GM18505 (cell line): ENCODE measurements at regions not wholly inside any gene's neighbourhood (a gene's known extent, or its start where the extent isn't known, plus 50 kb on each side); places are given as distances from the start of the nearest gene placed in this dataset.

Experiments
- ATAC-seq: cut with Tn5 transposase; IDR thresholded peaks from one replicate; pipeline ENCODE4 v1.9.1; 2021; ENCODE audit not compliant: unreplicated experiment
- POLR2A ChIP-seq: IDR thresholded peaks from 4 replicates; pipeline ENCODE4 v1.6.1; 2011; ENCODE audit warnings: borderline replicate concordance; ENCODE audit not compliant: insufficient read depth, insufficient read length; ENCODE audit errors: extremely low read depth

GRCh38 chr2:128436479-128437203 is 118.0 kb upstream of the HS6ST1 start:
- ATAC-seq, result no peak
- no peak for TF ChIP-seq POLR2A

DNA sequence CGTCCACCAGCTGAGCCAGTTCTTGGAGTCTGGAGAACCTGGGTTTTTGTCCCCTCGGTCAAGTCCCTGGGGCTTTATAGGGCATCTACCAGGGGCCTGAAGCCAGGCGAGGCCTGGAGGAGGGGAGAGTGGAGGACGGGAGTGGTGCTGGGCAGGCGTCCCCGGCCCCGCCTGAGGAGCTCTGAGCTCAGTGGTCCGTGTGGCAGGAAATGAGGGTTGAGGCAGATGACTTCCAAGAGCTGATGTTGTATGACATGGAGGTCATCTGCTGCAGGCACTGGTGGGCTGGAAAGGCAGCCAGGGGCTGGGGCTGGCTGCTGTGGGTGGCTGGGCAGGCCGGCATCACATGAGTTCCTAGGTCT is 118.5 kb upstream of the HS6ST1 start:
- TF ChIP-seq POLR2A, result no peak
- no peak for ATAC-seq

DNA sequence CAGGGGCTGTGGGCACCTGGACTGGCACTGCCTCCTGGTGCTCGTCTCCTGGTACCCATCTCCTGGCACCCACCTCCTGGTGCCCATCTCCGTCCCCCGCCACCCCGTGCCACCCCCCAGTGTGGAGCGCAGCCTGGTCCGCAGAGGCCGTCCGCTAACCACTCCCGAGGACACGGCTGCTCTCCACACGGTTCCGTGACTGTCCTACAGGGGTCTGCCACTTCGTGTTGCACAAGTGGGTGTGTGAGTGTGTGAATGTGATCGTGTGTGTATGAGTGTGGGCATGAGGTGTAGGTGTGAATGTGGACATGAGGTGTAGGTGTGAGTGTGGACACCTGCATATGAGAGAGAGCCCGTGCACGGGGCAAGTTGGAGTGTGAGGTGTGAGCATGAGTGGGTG is 119.4 kb upstream of the HS6ST1 start:
- no peak for ATAC-seq
- TF ChIP-seq POLR2A, result no peak

- no peak for TF ChIP-seq POLR2A
- no peak for ATAC-seq
Observed at GRCh38 chr2:128438586-128438985, 119.9 kb upstream of the HS6ST1 start.

DNA sequence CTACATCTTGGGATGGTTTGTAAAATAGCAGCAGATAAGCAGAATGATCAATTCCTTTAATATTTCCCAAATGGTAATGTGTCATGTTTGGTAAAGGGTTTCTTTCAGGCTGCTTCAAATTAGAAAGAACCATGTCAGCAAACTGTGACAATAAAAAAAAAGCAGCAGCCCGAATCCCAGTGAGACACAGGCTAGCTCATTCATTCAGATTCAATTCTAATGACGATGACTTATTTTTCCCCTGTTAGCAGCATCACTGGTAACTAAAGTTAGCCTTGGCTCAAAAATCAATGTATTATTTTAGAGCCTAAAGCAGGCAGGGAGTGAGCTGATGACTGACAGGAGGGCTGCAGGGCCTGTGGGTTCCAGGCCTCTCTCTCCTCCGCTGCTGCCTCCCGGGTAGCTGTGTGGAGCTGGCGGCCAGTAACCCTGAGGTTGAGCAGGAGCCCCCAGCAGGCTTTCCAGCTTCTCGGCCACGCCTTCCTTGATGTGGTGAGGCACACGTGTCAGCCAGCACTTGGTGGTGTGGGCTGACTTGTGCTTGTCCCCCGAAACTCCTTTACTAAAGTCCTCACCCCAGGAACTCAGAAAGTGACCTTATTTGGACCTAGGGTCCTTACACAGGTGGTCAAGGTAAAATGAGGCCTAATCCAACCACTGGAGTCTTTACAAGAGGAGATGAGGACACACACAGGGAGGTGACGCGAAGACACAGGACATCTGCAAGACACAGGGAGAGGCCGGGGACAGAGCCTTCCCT is 120.5 kb upstream of the HS6ST1 start:
- TF ChIP-seq POLR2A, result no peak
- ATAC-seq, result no peak

- no peak for TF ChIP-seq POLR2A
- ATAC-seq, result no peak
Observed at GRCh38 chr2:128439791-128440665, 121.4 kb upstream of the HS6ST1 start.

DNA sequence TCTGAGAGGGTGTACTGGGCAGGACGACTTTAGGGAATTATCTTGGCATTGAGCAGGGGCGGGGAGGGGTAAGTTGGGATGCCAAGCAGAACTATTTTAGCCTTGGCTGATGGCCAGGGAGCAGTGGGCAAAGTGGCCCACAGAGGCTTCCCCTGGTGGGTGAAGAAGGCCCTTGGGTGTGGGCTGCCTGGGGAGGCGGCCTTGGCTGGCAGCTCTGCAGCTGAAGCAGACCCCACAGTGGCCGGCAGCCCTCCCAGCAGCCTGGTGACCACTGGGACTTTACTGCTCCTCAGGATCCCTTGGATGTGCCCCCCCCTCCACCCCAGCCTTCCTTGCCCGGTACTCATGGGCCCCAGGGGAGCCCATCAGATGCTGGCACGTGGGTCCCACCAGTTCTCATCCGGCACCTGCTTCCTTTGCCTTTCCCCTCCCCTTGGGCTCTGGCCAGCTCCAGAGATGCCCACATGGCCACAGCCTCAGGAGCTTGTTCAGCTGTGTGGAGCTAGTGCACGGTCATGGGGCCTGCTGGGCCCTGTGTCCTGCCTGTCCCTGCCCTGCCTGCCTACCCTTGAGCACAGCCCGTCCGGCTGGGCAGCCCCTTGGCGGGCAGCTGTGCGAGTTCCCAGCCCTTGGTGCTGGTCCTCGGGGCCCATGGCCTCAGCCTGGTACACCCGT is 122.1 kb upstream of the HS6ST1 start:
- no peak for TF ChIP-seq POLR2A
- no peak for ATAC-seq

DNA sequence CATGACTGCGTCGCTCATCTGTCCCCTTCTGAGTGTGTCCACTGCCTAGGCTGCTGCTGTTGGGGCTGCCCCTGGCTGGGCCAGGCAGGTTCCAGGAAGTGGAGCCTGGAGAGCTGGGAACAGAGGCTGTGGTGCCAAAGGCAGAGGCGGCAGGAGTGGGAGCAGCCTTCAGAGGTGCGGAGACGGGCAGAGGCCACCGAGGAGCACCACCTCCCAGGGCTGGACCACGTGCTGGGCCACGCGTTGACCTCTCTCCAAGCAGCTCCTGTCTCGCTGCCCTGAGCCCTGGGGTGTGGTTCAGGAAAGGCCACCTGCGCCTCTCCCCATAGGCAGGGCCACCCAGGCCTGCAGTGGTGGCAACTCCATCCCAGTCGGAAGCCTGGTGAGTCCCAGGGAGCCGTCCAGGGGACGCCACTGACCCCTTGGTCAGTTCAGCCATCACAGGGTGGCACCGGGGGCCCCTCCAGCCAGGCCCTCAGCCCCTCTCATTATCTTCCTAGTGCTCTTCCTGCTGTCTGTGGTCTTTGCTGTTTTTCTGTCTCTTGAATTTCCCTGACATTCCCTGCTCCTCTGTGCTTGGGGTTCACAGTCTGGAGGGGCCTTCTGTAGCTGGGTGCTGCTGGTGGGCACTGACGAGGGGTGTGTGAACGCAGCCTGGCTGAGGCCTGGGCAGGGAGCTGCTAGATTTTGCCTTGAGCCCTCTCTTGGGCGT is 122.8 kb upstream of the HS6ST1 start:
- no peak for ATAC-seq
- TF ChIP-seq POLR2A, result no peak

DNA sequence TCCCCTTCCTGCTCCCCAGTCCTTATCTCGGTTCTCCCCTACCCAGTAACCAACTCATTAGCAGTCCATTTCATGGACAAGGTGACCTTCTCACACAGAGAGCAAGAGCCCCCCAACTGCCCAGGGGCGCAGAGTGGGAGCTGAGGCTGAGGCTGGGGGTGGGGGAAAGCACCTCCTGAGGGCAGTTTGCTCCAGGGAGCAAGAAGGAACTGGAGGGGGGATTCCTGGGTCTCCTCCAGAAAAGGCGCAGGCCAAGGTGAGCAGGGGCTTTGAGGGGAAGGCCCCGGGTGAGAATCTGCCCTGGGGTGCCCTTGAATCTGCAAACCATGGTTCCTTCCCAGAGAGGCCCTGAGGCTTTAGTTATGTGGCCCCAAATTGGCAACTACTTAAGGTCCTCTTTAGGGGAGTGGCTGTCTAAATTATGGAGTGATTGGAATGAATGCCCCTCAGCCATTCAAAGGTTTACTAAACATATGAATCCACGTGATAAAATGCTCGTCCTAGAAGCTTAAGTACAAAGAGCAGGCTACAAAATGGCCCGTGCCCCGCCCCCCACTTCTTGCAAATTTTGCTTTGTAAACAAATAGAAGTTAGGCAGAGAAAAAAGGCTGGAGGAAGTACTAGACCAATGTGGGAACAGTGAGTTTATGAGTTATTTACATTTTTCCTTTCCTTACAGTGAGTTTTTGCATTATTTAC is 123.5 kb upstream of the HS6ST1 start:
- ATAC-seq, result no peak
- no peak for TF ChIP-seq POLR2A

- no peak for ATAC-seq
- no peak for TF ChIP-seq POLR2A
Observed at GRCh38 chr2:128442891-128443302, 124.2 kb upstream of the HS6ST1 start.

- no peak for ATAC-seq
- no peak for TF ChIP-seq POLR2A
Observed at GRCh38 chr2:128444121-128444771, 125.6 kb upstream of the HS6ST1 start.

GRCh38 chr2:128444816-128445522 is 126.3 kb upstream of the HS6ST1 start:
- no peak for ATAC-seq
- TF ChIP-seq POLR2A, result no peak

DNA sequence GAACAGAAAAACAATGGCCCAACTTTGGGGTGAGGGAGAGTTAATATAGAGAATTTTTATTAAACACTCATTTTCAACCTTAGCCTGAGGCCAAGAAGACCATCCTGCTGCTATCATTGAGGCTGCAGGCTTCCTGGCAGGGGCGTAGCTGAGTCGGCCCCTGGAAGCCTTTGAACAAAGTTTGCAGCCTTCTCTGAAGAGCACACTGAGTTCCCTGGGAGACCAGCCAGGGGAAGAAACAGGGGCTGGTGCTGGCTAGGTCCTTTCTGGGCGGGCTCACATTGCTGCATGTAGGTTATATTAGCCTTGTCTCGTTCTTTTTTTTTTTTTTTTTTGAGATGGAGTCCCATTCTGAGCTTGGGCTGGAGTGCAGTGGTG is 126.8 kb upstream of the HS6ST1 start:
- no peak for TF ChIP-seq POLR2A
- no peak for ATAC-seq
